T1000 (cell line): ENCODE measurements at regions not wholly inside any gene's neighbourhood (a gene's known extent, or its start where the extent isn't known, plus 50 kb on each side); places are given as distances from the start of the nearest gene placed in this dataset.
"Not testable (repeated sequence)": the region's sequence is repeated elsewhere in the genome, so short reads cannot be mapped to it uniquely, and the experiment has no call there.

Experiments used
- DNase-seq: peaks from one replicate; lab custom pipeline; 2025; ENCODE audit warnings: mixed read lengths; lab: John Stamatoyannopoulos, UW

GRCh38 chr1:55773211-55773940 lies 558.2 kb upstream of the USP24 start:
- DNase-seq: no peak

- no peak for DNase-seq
Observed at GRCh38 chr1:55768327-55768952, 553.3 kb upstream of the USP24 start.

- no peak for DNase-seq
Observed at GRCh38 chr1:55767171-55767570, 552.0 kb upstream of the USP24 start.

GRCh38 chr1:55765505-55765904 lies 550.3 kb upstream of the USP24 start:
- not testable (repeated sequence) for DNase-seq

- DNase-seq: no peak
Observed at GRCh38 chr1:55751776-55752175, 536.6 kb upstream of the USP24 start.

- no peak for DNase-seq
Observed at GRCh38 chr1:55750628-55750995, 535.4 kb upstream of the USP24 start.

- no peak for DNase-seq
Observed at GRCh38 chr1:55749975-55750627, 534.9 kb upstream of the USP24 start.

- DNase-seq: no peak
Observed at GRCh38 chr1:55747408-55747841, 532.3 kb upstream of the USP24 start.

- no peak for DNase-seq
Observed at GRCh38 chr1:55746710-55747109, 531.5 kb upstream of the USP24 start.

GRCh38 chr1:55741516-55741915 lies 526.4 kb upstream of the USP24 start:
- no peak for DNase-seq

GRCh38 chr1:55735106-55735505 lies 519.9 kb upstream of the USP24 start:
- no peak for DNase-seq

- DNase-seq: peak; percentile 47
Observed at GRCh38 chr1:55726994-55727393, 511.8 kb upstream of the USP24 start.

- no peak for DNase-seq
Observed at GRCh38 chr1:55725378-55725777, 510.2 kb upstream of the USP24 start.

- peak; percentile 70 for DNase-seq
Observed at GRCh38 chr1:55724551-55725325, 509.6 kb upstream of the USP24 start.

GRCh38 chr1:55723001-55723400 lies 507.8 kb upstream of the USP24 start:
- DNase-seq: no peak

- no peak for DNase-seq
Observed at GRCh38 chr1:55720261-55720660, 505.1 kb upstream of the USP24 start.

GRCh38 chr1:55718758-55719671 lies 503.9 kb upstream of the USP24 start:
- DNase-seq: peak; percentile 83

- no peak for DNase-seq
Observed at GRCh38 chr1:55717111-55717510, 501.9 kb upstream of the USP24 start.

- DNase-seq: no peak
Observed at GRCh38 chr1:55716610-55717009, 501.4 kb upstream of the USP24 start.

GRCh38 chr1:55716151-55716550 lies 501.0 kb upstream of the USP24 start:
- DNase-seq: no peak

- no peak for DNase-seq
Observed at GRCh38 chr1:55714230-55714629, 499.1 kb upstream of the USP24 start.
